Peyer's patch (tissue), 4 donors: ENCODE measurements at regions not wholly inside any gene's neighbourhood (a gene's known extent, or its start where the extent isn't known, plus 50 kb on each side); places are given as distances from the start of the nearest gene placed in this dataset.

Experiments
- DNase-seq, 3 donors: peaks; one replicate each; pipeline ENCODE4 v3.0.0-alpha.2; 2017 to 2019
- H3K27ac ChIP-seq, 4 donors: fragments of 200-600 bp; sonication (generic); one replicate each; pipeline ENCODE4 v1.5.1; 2016 to 2019
- H3K27me3 ChIP-seq, 2 donors: fragments of 200-600 bp; sonication (generic); one replicate each; pipeline ENCODE4 v1.5.1; 2019
- H3K36me3 ChIP-seq, 3 donors: fragments of 200-600 bp; sonication (generic); one replicate each; pipeline ENCODE4 v1.5.1; 2016 to 2019
- H3K4me1 ChIP-seq, 4 donors: fragments of 200-600 bp; sonication (generic); one replicate each; pipeline ENCODE4 v1.5.1; 2016 to 2019
- H3K4me3 ChIP-seq, 4 donors: fragments of 200-600 bp; sonication (generic); 1 replicate in 3 of 4; 2 replicates in 1 of 4; pipeline ENCODE4 v1.5.1; 2016 to 2019; ENCODE audit warnings: mild to moderate bottlenecking in 1 of 4
- H3K9me3 ChIP-seq, 4 donors: fragments of 200-600 bp; sonication (generic); one replicate each; pipeline ENCODE4 v1.5.1; 2016 to 2019; ENCODE audit warnings: mild to moderate bottlenecking in 1 of 4
- CTCF ChIP-seq, 6 experiments: fragments of 450-650 bp in 4 of 6; fragments of 200-600 bp in 2 of 6; sonication (generic) in 1 of 6; IDR thresholded peaks; one replicate each; pipeline ENCODE4 v1.5.1; 2017 to 2019; ENCODE audit warnings: antibody characterized with exemption in 6 of 6, mild to moderate bottlenecking in 3 of 6, moderate library complexity in 1 of 6
- POLR2A ChIP-seq, 2 donors: fragments of 450-650 bp; IDR thresholded peaks; one replicate each; pipeline ENCODE4 v1.5.1; 2017; ENCODE audit warnings: antibody characterized with exemption in 2 of 2, mild to moderate bottlenecking in 2 of 2, moderate library complexity in 2 of 2

- H3K4me3 ChIP-seq: no peak overlapping the region
- no peak for DNase-seq
- H3K36me3 ChIP-seq: no peaks in the 10 kb centered on the region
- no peak overlapping the region for H3K27ac ChIP-seq
- TF ChIP-seq CTCF (IDR thresholded peaks at IDR 0.05) (no peak), POLR2A (IDR thresholded peaks at IDR 0.05) (no peak)
- no peaks in the 10 kb centered on the region for H3K27me3 ChIP-seq
- H3K9me3 ChIP-seq: no peaks in the 10 kb centered on the region
- H3K4me1 ChIP-seq: no peaks in the 10 kb centered on the region
These were observed 50.5 kb upstream of the GUCY1A1 start for GRCh38 chr4:155616117-155616516.

- DNase-seq: no peak
- Histone ChIP-seq H3K9me3 (no peaks in the 10 kb centered on the region), H3K4me3 (no peak overlapping the region), H3K36me3 (no peaks in the 10 kb centered on the region), H3K27ac (no peak overlapping the region), H3K4me1 (no peaks in the 10 kb centered on the region), H3K27me3 (no peaks in the 10 kb centered on the region)
- TF ChIP-seq POLR2A (IDR thresholded peaks at IDR 0.05) (no peak), CTCF (IDR thresholded peaks at IDR 0.05) (no peak)
These were observed 51.4 kb upstream of the GUCY1A1 start for GRCh38 chr4:155615081-155615887.

GRCh38 chr4:155614111-155614762 is 52.4 kb upstream of the GUCY1A1 start:
- no peak for DNase-seq
- no peak overlapping the region for H3K27ac ChIP-seq
- no peaks in the 10 kb centered on the region for H3K27me3 ChIP-seq
- H3K9me3 ChIP-seq: no peaks in the 10 kb centered on the region
- H3K36me3 ChIP-seq: no peaks in the 10 kb centered on the region
- TF ChIP-seq CTCF (IDR thresholded peaks at IDR 0.05): no peak
- no peak for TF ChIP-seq POLR2A (IDR thresholded peaks at IDR 0.05)
- no peak overlapping the region for H3K4me3 ChIP-seq
- H3K4me1 ChIP-seq: no peaks in the 10 kb centered on the region

GRCh38 chr4:155612074-155612473 is 54.6 kb upstream of the GUCY1A1 start:
- no peaks in the 10 kb centered on the region for H3K36me3 ChIP-seq
- no peaks in the 10 kb centered on the region for H3K27me3 ChIP-seq
- no peak overlapping the region for H3K27ac ChIP-seq
- H3K4me1 ChIP-seq: no peaks in the 10 kb centered on the region
- H3K9me3 ChIP-seq: no peaks in the 10 kb centered on the region
- no peak for DNase-seq
- TF ChIP-seq CTCF (IDR thresholded peaks at IDR 0.05): no peak
- TF ChIP-seq POLR2A (IDR thresholded peaks at IDR 0.05): no peak
- no peak overlapping the region for H3K4me3 ChIP-seq

- Histone ChIP-seq H3K4me3 (no peak overlapping the region), H3K4me1 (no peaks in the 10 kb centered on the region), H3K27ac (no peak overlapping the region), H3K36me3 (no peaks in the 10 kb centered on the region), H3K27me3 (no peaks in the 10 kb centered on the region), H3K9me3 (no peaks in the 10 kb centered on the region)
- DNase-seq: no peak
- TF ChIP-seq POLR2A (IDR thresholded peaks at IDR 0.05): no peak
- TF ChIP-seq CTCF (IDR thresholded peaks at IDR 0.05): no peak
These were observed 55.1 kb upstream of the GUCY1A1 start for GRCh38 chr4:155611501-155611900.
